ENCODE measurements at regions not wholly inside any gene's neighbourhood (a gene's known extent, or its start where the extent isn't known, plus 50 kb on each side); places are given as distances from the start of the nearest gene placed in this dataset.
"Not testable (repeated sequence)": the region's sequence is repeated elsewhere in the genome, so short reads cannot be mapped to it uniquely, and the experiment has no call there.

DNA sequence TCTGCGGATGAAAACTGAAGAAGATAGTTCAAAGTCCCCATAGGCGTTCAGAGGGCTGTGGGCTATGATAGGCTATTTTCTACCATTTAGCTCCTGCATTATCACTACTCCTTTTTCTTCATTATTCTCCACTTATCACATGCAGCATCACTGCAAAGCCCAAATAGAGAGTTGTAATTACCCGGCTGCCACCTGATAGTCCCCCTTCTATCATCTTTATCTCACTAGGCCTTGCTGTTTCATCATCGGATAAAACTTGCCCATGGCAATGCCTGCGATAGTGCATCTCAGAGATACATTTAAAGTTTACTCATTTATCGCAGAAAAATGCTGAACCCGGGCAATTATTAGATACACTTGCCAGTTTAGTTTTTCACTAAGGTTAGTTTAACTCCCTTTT lies 82.9 kb upstream of the SOX21 start:
- Mint-ChIP-seq H3K36me3 (ENCODE audit: low read depth) (no peaks in the 10 kb centered on the region), H3K27ac (ENCODE audit: unreplicated experiment) (no peak overlapping the region), H3K4me3 (ENCODE audit: unreplicated experiment) (no peak overlapping the region), H3K4me1 (ENCODE audit: low read depth) (no peaks in the 10 kb centered on the region), H3K9me3 (ENCODE audit: low read depth) (no peaks in the 10 kb centered on the region), H3K27me3 (ENCODE audit: low read depth) (peaks cover 5% of the 10 kb centered on the region)
- no peak for DNase-seq (ENCODE audit: low spot score)
- TF ChIP-seq, protein P1, sequence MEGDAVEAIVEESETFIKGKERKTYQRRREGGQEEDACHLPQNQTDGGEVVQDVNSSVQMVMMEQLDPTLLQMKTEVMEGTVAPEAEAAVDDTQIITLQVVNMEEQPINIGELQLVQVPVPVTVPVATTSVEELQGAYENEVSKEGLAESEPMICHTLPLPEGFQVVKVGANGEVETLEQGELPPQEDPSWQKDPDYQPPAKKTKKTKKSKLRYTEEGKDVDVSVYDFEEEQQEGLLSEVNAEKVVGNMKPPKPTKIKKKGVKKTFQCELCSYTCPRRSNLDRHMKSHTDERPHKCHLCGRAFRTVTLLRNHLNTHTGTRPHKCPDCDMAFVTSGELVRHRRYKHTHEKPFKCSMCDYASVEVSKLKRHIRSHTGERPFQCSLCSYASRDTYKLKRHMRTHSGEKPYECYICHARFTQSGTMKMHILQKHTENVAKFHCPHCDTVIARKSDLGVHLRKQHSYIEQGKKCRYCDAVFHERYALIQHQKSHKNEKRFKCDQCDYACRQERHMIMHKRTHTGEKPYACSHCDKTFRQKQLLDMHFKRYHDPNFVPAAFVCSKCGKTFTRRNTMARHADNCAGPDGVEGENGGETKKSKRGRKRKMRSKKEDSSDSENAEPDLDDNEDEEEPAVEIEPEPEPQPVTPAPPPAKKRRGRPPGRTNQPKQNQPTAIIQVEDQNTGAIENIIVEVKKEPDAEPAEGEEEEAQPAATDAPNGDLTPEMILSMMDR (IDR thresholded peaks at IDR 0.05), result no peak

DNA sequence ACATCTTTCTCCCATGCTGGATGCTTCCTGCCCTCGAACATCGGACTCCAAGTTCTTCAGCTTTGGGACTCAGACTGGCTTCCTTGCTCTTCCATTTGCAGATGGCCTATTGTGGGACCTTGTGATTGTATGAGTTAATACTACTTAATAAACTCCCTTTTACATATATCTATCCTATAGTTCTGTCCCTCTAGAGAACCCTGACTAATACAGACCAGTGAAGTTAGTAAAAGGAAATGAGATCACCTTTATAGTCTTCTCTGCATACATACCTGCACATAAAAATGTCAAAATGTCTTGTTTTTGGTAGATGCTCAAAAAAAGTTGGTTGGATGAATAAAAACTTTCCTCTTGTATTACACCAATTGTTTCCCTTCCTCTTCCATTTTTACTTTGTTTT lies 73.9 kb upstream of the SOX21 start:
- H3K4me1 Mint-ChIP-seq (ENCODE audit: low read depth); H3K27me3 Mint-ChIP-seq (ENCODE audit: low read depth); H3K27ac Mint-ChIP-seq (ENCODE audit: unreplicated experiment); H3K4me3 Mint-ChIP-seq (ENCODE audit: unreplicated experiment); H3K36me3 Mint-ChIP-seq (ENCODE audit: low read depth); DNase-seq (ENCODE audit: low spot score); H3K9me3 Mint-ChIP-seq (ENCODE audit: low read depth): not testable (repeated sequence)

DNA sequence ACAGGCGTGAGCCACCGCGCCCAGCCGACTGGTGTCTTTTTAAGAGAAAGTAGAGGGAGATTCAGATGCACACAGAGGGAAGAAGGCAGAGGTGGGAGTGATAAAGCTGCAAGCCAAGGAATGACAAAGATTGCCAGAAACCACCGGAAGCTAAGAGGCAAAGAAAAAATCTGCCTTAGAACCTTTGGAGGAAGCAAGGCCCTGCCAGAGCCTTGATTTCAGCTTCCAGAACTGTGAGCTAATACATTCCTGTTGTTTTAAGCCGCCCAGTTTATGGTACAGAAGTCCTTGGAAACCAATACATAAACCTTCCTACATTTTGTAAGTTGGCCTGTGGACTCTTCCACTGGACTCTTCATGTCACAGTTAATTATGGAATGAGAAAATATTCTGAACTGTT lies 71.7 kb upstream of the SOX21 start:
- DNase-seq (ENCODE audit: low spot score), result no peak
- H3K27ac Mint-ChIP-seq (ENCODE audit: unreplicated experiment), result no peak overlapping the region
- H3K9me3 Mint-ChIP-seq (ENCODE audit: low read depth), result peaks cover 8% of the 10 kb centered on the region
- TF ChIP-seq, protein P1 (IDR thresholded peaks at IDR 0.05), result no peak
- no peak overlapping the region for H3K4me3 Mint-ChIP-seq (ENCODE audit: unreplicated experiment)
- H3K36me3 Mint-ChIP-seq (ENCODE audit: low read depth), result no peaks in the 10 kb centered on the region
- H3K27me3 Mint-ChIP-seq (ENCODE audit: low read depth), result no peaks in the 10 kb centered on the region
- H3K4me1 Mint-ChIP-seq (ENCODE audit: low read depth), result no peaks in the 10 kb centered on the region

DNA sequence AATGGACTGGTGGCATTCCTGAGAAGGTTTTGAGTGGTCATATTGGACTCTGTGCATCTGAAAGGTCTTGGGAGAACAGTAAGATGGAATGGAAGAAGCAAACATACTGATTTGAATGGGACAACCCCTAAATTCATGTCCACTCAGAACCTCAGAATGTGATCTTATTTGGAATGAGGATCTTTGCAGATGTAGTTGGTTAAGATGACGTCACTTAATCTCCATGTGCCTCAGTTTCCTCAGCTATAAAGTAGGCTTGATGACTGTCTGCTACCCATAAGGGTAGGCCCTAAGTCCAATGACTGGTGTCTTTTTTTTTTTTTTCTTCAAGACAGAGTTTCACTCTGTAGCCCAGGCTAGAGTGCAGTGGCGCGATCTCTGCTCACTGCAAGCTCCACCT lies 71.1 kb upstream of the SOX21 start:
- TF ChIP-seq, protein P1 (IDR thresholded peaks at IDR 0.05), result no peak
- no peak overlapping the region for H3K4me3 Mint-ChIP-seq (ENCODE audit: unreplicated experiment)
- no peaks in the 10 kb centered on the region for H3K27me3 Mint-ChIP-seq (ENCODE audit: low read depth)
- no peak overlapping the region for H3K27ac Mint-ChIP-seq (ENCODE audit: unreplicated experiment)
- no peaks in the 10 kb centered on the region for H3K4me1 Mint-ChIP-seq (ENCODE audit: low read depth)
- DNase-seq (ENCODE audit: low spot score), result no peak
- no peaks in the 10 kb centered on the region for H3K36me3 Mint-ChIP-seq (ENCODE audit: low read depth)
- H3K9me3 Mint-ChIP-seq (ENCODE audit: low read depth), result peaks cover 8% of the 10 kb centered on the region

DNA sequence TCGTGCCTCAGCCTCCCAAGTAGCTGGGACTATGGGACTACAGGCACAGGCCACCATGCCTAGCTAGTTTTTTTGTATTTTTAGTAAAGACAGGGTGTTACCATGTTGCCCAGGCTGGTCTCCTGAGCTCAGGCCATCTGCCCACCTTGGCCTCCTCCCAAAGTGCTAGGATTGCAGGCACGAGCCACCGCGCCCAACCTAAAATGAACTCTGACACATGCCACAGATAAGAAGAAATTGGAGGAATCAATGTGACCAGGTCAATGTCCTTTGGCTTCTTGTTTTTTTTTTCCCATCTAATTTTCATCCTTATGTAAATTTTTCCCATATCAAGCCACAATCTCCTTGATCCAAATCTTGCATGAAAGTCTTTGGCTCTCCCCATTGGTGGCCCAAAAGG lies 68.1 kb upstream of the SOX21 start:
- H3K9me3 Mint-ChIP-seq (ENCODE audit: low read depth), result peaks cover 8% of the 10 kb centered on the region
- no peaks in the 10 kb centered on the region for H3K36me3 Mint-ChIP-seq (ENCODE audit: low read depth)
- no peak for DNase-seq (ENCODE audit: low spot score)
- H3K27ac Mint-ChIP-seq (ENCODE audit: unreplicated experiment), result no peak overlapping the region
- peaks cover 5% of the 10 kb centered on the region for H3K27me3 Mint-ChIP-seq (ENCODE audit: low read depth)
- TF ChIP-seq, protein P1 (IDR thresholded peaks at IDR 0.05), result no peak
- no peak overlapping the region for H3K4me3 Mint-ChIP-seq (ENCODE audit: unreplicated experiment)
- no peaks in the 10 kb centered on the region for H3K4me1 Mint-ChIP-seq (ENCODE audit: low read depth)

DNA sequence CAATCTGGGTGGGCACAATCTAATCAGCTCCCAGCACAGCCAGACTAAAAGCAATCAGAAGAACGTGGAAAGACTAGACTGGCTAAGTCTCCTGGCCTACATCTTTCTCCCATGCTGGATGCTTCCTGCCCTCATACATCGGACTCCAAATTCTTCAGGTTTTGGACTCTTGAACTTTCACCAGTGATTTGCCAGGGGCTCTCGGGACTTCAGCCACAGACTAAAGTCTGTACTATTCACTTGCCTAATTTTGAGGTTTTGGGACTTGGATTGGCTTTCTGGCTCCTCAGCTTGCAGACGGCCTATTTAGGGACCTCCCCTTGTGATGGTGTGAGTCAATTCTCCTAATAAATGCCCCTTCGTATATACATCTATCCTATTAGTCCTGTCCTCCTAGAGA lies 66.6 kb upstream of the SOX21 start:
- peaks cover 5% of the 10 kb centered on the region for H3K27me3 Mint-ChIP-seq (ENCODE audit: low read depth)
- no peaks in the 10 kb centered on the region for H3K36me3 Mint-ChIP-seq (ENCODE audit: low read depth)
- H3K9me3 Mint-ChIP-seq (ENCODE audit: low read depth), result peaks cover 8% of the 10 kb centered on the region
- H3K4me1 Mint-ChIP-seq (ENCODE audit: low read depth), result no peaks in the 10 kb centered on the region
- TF ChIP-seq, protein P1 (IDR thresholded peaks at IDR 0.05), result no peak
- DNase-seq (ENCODE audit: low spot score), result no peak
- no peak overlapping the region for H3K4me3 Mint-ChIP-seq (ENCODE audit: unreplicated experiment)
- H3K27ac Mint-ChIP-seq (ENCODE audit: unreplicated experiment), result no peak overlapping the region

Measured in chondrocyte (in vitro differentiated cells).